ACC112 (cell line): ENCODE measurements at regions not wholly inside any gene's neighbourhood (a gene's known extent, or its start where the extent isn't known, plus 50 kb on each side); places are given as distances from the start of the nearest gene placed in this dataset.
A peak's percentile ranks its signal among the peaks of the same experiment; 100 is the strongest.

Source experiments
- H2AFZ ChIP-seq: fragments of 200-600 bp; sonication (generic); one replicate; pipeline ENCODE4 v1.6.0; 2017; ENCODE audit warnings: antibody characterized with exemption, low read length; ENCODE audit not compliant: unreplicated experiment
- H3K27ac ChIP-seq: fragments of 200-600 bp; sonication (generic); 2 replicates; pipeline ENCODE4 v1.5.1; 2014; ENCODE audit warnings: low read depth, mild to moderate bottlenecking, antibody characterized with exemption, low read length, moderate library complexity
- H3K27me3 ChIP-seq: fragments of 200-600 bp; sonication (generic); 2 replicates; pipeline ENCODE4 v1.6.1; 2014; ENCODE audit warnings: mild to moderate bottlenecking, antibody characterized with exemption, low read length, moderate library complexity, mixed read lengths; ENCODE audit not compliant: insufficient read depth
- H3K36me3 ChIP-seq: fragments of 200-600 bp; sonication (generic); 2 replicates; pipeline ENCODE4 v1.6.1; 2016; ENCODE audit warnings: mild to moderate bottlenecking, antibody characterized with exemption, low read length, moderate library complexity, mixed read lengths; ENCODE audit not compliant: insufficient read depth
- H3K4me1 ChIP-seq: fragments of 200-600 bp; sonication (generic); one replicate; pipeline ENCODE4 v1.6.1; 2016; ENCODE audit warnings: low read length, mixed read lengths; ENCODE audit not compliant: insufficient read depth, unreplicated experiment, control insufficient read depth
- H3K4me3 ChIP-seq: fragments of 200-600 bp; sonication (generic); 2 replicates; pipeline ENCODE4 v1.5.1; 2014; ENCODE audit warnings: mild to moderate bottlenecking, low read depth, low read length
- H3K79me2 ChIP-seq: fragments of 200-600 bp; sonication (generic); one replicate; pipeline ENCODE4 v1.6.0; 2016; ENCODE audit warnings: low read length; ENCODE audit not compliant: control insufficient read depth, unreplicated experiment, insufficient read depth

- H3K27me3 ChIP-seq: peaks cover 4% of the 10 kb centered on the region; the same call in 1 of the 2 replicates
- no peak overlapping the region for H2AFZ ChIP-seq
- H3K4me3 ChIP-seq: no peak overlapping the region
- no peaks in the 10 kb centered on the region for H3K79me2 ChIP-seq
- no peak overlapping the region for H3K27ac ChIP-seq
- no peaks in the 10 kb centered on the region for H3K36me3 ChIP-seq
- no peaks in the 10 kb centered on the region for H3K4me1 ChIP-seq
Observed at GRCh38 chr14:62081012-62081612, 318.9 kb downstream of the SNAPC1 start.

GRCh38 chr14:62081951-62082350 lies 319.7 kb downstream of the SNAPC1 start:
- H3K36me3 ChIP-seq: no peaks in the 10 kb centered on the region
- H3K27ac ChIP-seq: no peak overlapping the region

GRCh38 chr14:62082779-62083178 lies 320.6 kb downstream of the SNAPC1 start:
- no peak overlapping the region for H3K27ac ChIP-seq
- H3K36me3 ChIP-seq: no peaks in the 10 kb centered on the region
- no peak overlapping the region for H3K4me3 ChIP-seq
- H3K27me3 ChIP-seq: peaks cover 4% of the 10 kb centered on the region; the same call in 1 of the 2 replicates
- no peaks in the 10 kb centered on the region for H3K4me1 ChIP-seq
- no peaks in the 10 kb centered on the region for H3K79me2 ChIP-seq
- no peak overlapping the region for H2AFZ ChIP-seq

More at GRCh38 chr14:62081951-62082350, 319.7 kb downstream of the SNAPC1 start:
- H3K79me2 ChIP-seq: no peaks in the 10 kb centered on the region
- H3K4me1 ChIP-seq: no peaks in the 10 kb centered on the region
- H2AFZ ChIP-seq: no peak overlapping the region
- H3K27me3 ChIP-seq: peaks cover 4% of the 10 kb centered on the region; the same call in 1 of the 2 replicates
- H3K4me3 ChIP-seq: no peak overlapping the region

- Histone ChIP-seq H3K27me3 (peaks cover 4% of the 10 kb centered on the region; the same call in 1 of the 2 replicates), H3K79me2 (no peaks in the 10 kb centered on the region), H3K36me3 (no peaks in the 10 kb centered on the region), H3K4me3 (no peak overlapping the region), H3K27ac (no peak overlapping the region), H3K4me1 (no peaks in the 10 kb centered on the region), H2AFZ (no peak overlapping the region)
Observed at GRCh38 chr14:62084020-62084419, 321.8 kb downstream of the SNAPC1 start.

- H3K4me3 ChIP-seq: no peak overlapping the region
- no peak overlapping the region for H2AFZ ChIP-seq
- H3K36me3 ChIP-seq: no peaks in the 10 kb centered on the region
- H3K27ac ChIP-seq: no peak overlapping the region
- H3K4me1 ChIP-seq: no peaks in the 10 kb centered on the region
- no peaks in the 10 kb centered on the region for H3K79me2 ChIP-seq
- H3K27me3 ChIP-seq: no peaks in the 10 kb centered on the region
Observed at GRCh38 chr14:62087191-62087590, 325.0 kb downstream of the SNAPC1 start.

- H3K4me3 ChIP-seq: no peak overlapping the region
Observed at GRCh38 chr14:62093736-62094135, 331.5 kb downstream of the SNAPC1 start.

GRCh38 chr14:62097072-62097471 lies 334.9 kb downstream of the SNAPC1 start:
- no peak overlapping the region for H2AFZ ChIP-seq
- H3K27me3 ChIP-seq: no peaks in the 10 kb centered on the region
- no peaks in the 10 kb centered on the region for H3K36me3 ChIP-seq
- H3K79me2 ChIP-seq: no peaks in the 10 kb centered on the region
- H3K4me3 ChIP-seq: no peak overlapping the region
- peak overlapping the region; percentile 27; the same call in 1 of the 2 replicates for H3K27ac ChIP-seq
- no peaks in the 10 kb centered on the region for H3K4me1 ChIP-seq

More at GRCh38 chr14:62093736-62094135, 331.5 kb downstream of the SNAPC1 start:
- Histone ChIP-seq H3K36me3 (no peaks in the 10 kb centered on the region), H3K79me2 (no peaks in the 10 kb centered on the region), H3K27me3 (no peaks in the 10 kb centered on the region), H2AFZ (no peak overlapping the region), H3K4me1 (no peaks in the 10 kb centered on the region), H3K27ac (no peak overlapping the region)

- no peak overlapping the region for H3K27ac ChIP-seq
- H3K4me3 ChIP-seq: no peak overlapping the region
- no peak overlapping the region for H2AFZ ChIP-seq
- H3K79me2 ChIP-seq: no peaks in the 10 kb centered on the region
- H3K27me3 ChIP-seq: no peaks in the 10 kb centered on the region
- H3K4me1 ChIP-seq: no peaks in the 10 kb centered on the region
- no peaks in the 10 kb centered on the region for H3K36me3 ChIP-seq
Observed at GRCh38 chr14:62097824-62098223, 335.6 kb downstream of the SNAPC1 start.

- Histone ChIP-seq H3K4me3 (no peak overlapping the region), H3K27me3 (no peaks in the 10 kb centered on the region), H2AFZ (no peak overlapping the region), H3K36me3 (no peaks in the 10 kb centered on the region), H3K4me1 (no peaks in the 10 kb centered on the region), H3K27ac (no peak overlapping the region), H3K79me2 (no peaks in the 10 kb centered on the region)
Observed at GRCh38 chr14:62098357-62098756, 336.1 kb downstream of the SNAPC1 start.

- no peak overlapping the region for H3K27ac ChIP-seq
- H3K27me3 ChIP-seq: no peaks in the 10 kb centered on the region
- H3K4me3 ChIP-seq: no peak overlapping the region
- H3K79me2 ChIP-seq: no peaks in the 10 kb centered on the region
- no peaks in the 10 kb centered on the region for H3K4me1 ChIP-seq
- no peak overlapping the region for H2AFZ ChIP-seq
- H3K36me3 ChIP-seq: no peaks in the 10 kb centered on the region
Observed at GRCh38 chr14:62099091-62099490, 336.9 kb downstream of the SNAPC1 start.

GRCh38 chr14:62101189-62101588 lies 339.0 kb downstream of the SNAPC1 start:
- Histone ChIP-seq H2AFZ (no peak overlapping the region), H3K27ac (no peak overlapping the region)

More at GRCh38 chr14:62101189-62101588, 339.0 kb downstream of the SNAPC1 start:
- H3K36me3 ChIP-seq: no peaks in the 10 kb centered on the region
- no peaks in the 10 kb centered on the region for H3K79me2 ChIP-seq
- H3K4me1 ChIP-seq: no peaks in the 10 kb centered on the region
- no peaks in the 10 kb centered on the region for H3K27me3 ChIP-seq
- H3K4me3 ChIP-seq: no peak overlapping the region
